ENCODE measurements at regions not wholly inside any gene's neighbourhood (a gene's known extent, or its start where the extent isn't known, plus 50 kb on each side); places are given as distances from the start of the nearest gene placed in this dataset.

- TF ChIP-seq ZNF133 (CRISPR knock-in tag; IDR thresholded peaks at IDR 0.05) = no peak
- no peak for TF ChIP-seq ASH1L (IDR thresholded peaks at IDR 0.05; ENCODE audit: borderline replicate concordance, low read depth, partially characterized antibody)
- peak; percentile 21; the same call in 1 of the 2 replicates for TF ChIP-seq ZNF316 (IDR thresholded peaks at IDR 0.05)
- TF ChIP-seq CHAMP1 (IDR thresholded peaks at IDR 0.05) = no peak
- TF ChIP-seq MAFG (tag; conservative IDR thresholded peaks at IDR 0.05) = peak; percentile 54
- TF ChIP-seq ARID3B (CRISPR knock-in tag; IDR thresholded peaks at IDR 0.05; ENCODE audit: borderline replicate concordance) = no peak
- Histone ChIP-seq H3K27ac (ENCODE audit: extremely low read depth, low read depth, low read length) (no peak overlapping the region), H3K9me3 (replicated peaks; ENCODE audit: control insufficient read depth, insufficient read depth, low read depth, low read length) (no peaks in the 10 kb centered on the region), H3K9me1 (ENCODE audit: control insufficient read depth, insufficient read depth, low read length) (no peaks in the 10 kb centered on the region), H3K9ac (ENCODE audit: insufficient read depth in 1 of 2, low read depth in 2 of 2, low read length in 2 of 2) (no peak overlapping the region), H4K20me1 (replicated peaks; ENCODE audit: control insufficient read depth, insufficient read depth, low read length) (no peaks in the 10 kb centered on the region), H3K36me3 (ENCODE audit: control insufficient read depth, insufficient read depth, low read length) (no peaks in the 10 kb centered on the region), H3K27me3 (ENCODE audit: control insufficient read depth in 2 of 2, insufficient read depth in 2 of 2, low read length in 2 of 2) (no peaks in the 10 kb centered on the region), H3K4me1 (replicated peaks in 1 of 2; ENCODE audit: control insufficient read depth in 2 of 2, insufficient read depth in 2 of 2, low read length in 2 of 2) (no peaks in the 10 kb centered on the region), H3K4me3 (no peak overlapping the region), H2AFZ (ENCODE audit: low read depth, low read length) (no peak overlapping the region), H3K4me2 (ENCODE audit: insufficient read depth, low read length) (no peak overlapping the region), H3K79me2 (ENCODE audit: control insufficient read depth, insufficient read depth, low read length) (no peaks in the 10 kb centered on the region)
- ATAC-seq (no peak), DNase-seq (ENCODE audit: extremely low read depth in 1 of 4, low spot score in 3 of 4) (no peak), FAIRE-seq (no peak)
- under 1% methylated on average over 8 of the region's 8 CpGs for WGBS (ENCODE audit: insufficient coverage, low coverage, missing lambda C conversion rate)
- CTCF ChIA-PET (ENCODE audit: low intra/inter-chr PET ratio) = no interaction called here
- intact Hi-C loops (cut with micrococcal nuclease) (no loop called here), in situ Hi-C loops (cut with MboI) (no loop called here)
- BruUV-seq (replicated peaks) = no TSS peak
- POLR2A ChIA-PET = no interaction called here
Observed at GRCh38 chr5:18366234-18366633, 732.0 kb downstream of the TAF11L14 start.
